ENCODE measurements at regions not wholly inside any gene's neighbourhood (a gene's known extent, or its start where the extent isn't known, plus 50 kb on each side); places are given as distances from the start of the nearest gene placed in this dataset.

DNA sequence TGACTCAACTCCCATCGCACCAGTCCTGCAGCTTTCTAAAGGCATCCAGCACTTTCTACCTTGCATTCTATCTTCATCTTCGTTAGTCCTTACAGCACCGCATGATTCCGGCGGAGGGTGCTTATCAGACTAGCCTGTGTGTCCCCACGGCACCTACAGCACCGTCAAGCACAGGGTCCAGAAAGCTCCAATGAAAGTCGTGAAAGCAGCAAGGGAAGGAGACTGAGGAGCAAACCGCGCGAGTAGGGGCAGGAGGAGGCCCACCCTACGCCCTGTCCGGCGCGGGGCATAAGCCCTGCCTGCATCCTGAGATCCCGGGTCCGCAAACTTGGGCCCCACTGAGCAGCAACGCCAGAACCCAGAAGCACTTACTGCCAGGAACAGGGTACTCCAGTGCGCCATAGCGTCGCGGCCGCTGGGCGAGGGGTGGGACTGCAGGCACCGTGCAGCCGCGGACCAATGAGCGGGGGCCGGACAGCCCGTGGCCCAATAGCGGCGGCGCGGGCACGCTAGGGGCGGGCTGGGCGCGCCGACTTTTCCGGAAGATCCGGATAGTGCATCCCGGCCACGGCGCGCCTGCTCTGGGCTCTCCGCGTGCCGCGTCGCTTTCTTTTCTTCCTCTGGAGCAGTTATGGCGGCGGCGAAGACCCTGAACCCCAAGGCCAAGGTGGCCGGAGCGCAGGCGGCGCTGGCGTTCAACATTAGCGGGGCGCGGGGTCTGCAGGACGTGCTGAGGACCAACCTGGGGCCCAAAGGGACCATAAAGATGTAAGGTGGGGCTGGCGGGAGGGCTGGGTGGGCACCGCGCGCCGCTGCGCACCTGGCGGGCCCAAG is 122.1 kb upstream of the VKORC1L1 start (continued):
- TF ChIP-seq, protein P1, sequence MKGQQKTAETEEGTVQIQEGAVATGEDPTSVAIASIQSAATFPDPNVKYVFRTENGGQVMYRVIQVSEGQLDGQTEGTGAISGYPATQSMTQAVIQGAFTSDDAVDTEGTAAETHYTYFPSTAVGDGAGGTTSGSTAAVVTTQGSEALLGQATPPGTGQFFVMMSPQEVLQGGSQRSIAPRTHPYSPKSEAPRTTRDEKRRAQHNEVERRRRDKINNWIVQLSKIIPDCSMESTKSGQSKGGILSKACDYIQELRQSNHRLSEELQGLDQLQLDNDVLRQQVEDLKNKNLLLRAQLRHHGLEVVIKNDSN (CRISPR knock-in tag; IDR thresholded peaks at IDR 0.05) = peak; percentile 90
- TF ChIP-seq KLF6 (CRISPR knock-in tag; IDR thresholded peaks at IDR 0.05; ENCODE audit: borderline replicate concordance) (no peak), RHOXF2B (CRISPR knock-in tag; conservative IDR thresholded peaks at IDR 0.05) (no peak), COPS2 (conservative IDR thresholded peaks at IDR 0.05) (no peak), ZNF24 (IDR thresholded peaks at IDR 0.05) (0 out of 2 replicates have a peak, but pooled peaks have one; percentile 14), CEBPG (CRISPR knock-in tag; IDR thresholded peaks at IDR 0.05) (0 out of 2 replicates have a peak, but pooled peaks have one; percentile 20), CEBPG (tag; conservative IDR thresholded peaks at IDR 0.05 in 1 of 2, IDR thresholded peaks at IDR 0.05 in 1 of 2) (no peak), PHF20 (IDR thresholded peaks at IDR 0.05; ENCODE audit: partially characterized antibody) (peak; percentile 44), ZEB2 (IDR thresholded peaks at IDR 0.05) (peak; percentile 74; the same call in 1 of the 2 replicates), LCOR (CRISPR knock-in tag; IDR thresholded peaks at IDR 0.05) (0 out of 2 replicates have a peak, but pooled peaks have one; percentile 55), NRF1 (conservative IDR thresholded peaks at IDR 0.05 in 1 of 2, IDR thresholded peaks at IDR 0.05 in 1 of 2) (peak; percentile 87 to 89), RAD21 (CRISPR knock-in tag; conservative IDR thresholded peaks at IDR 0.05 in 1 of 2, IDR thresholded peaks at IDR 0.05 in 1 of 2) (no peak), ZNF197 (CRISPR knock-in tag; IDR thresholded peaks at IDR 0.05; ENCODE audit: low read depth) (no peak), ASH1L (IDR thresholded peaks at IDR 0.05; ENCODE audit: borderline replicate concordance, low read depth, partially characterized antibody) (peak; percentile 88), FOS (IDR thresholded peaks at IDR 0.05; ENCODE audit: extremely low read depth, insufficient read length) (peak; percentile 96)
- TF ChIP-seq, protein P2, sequence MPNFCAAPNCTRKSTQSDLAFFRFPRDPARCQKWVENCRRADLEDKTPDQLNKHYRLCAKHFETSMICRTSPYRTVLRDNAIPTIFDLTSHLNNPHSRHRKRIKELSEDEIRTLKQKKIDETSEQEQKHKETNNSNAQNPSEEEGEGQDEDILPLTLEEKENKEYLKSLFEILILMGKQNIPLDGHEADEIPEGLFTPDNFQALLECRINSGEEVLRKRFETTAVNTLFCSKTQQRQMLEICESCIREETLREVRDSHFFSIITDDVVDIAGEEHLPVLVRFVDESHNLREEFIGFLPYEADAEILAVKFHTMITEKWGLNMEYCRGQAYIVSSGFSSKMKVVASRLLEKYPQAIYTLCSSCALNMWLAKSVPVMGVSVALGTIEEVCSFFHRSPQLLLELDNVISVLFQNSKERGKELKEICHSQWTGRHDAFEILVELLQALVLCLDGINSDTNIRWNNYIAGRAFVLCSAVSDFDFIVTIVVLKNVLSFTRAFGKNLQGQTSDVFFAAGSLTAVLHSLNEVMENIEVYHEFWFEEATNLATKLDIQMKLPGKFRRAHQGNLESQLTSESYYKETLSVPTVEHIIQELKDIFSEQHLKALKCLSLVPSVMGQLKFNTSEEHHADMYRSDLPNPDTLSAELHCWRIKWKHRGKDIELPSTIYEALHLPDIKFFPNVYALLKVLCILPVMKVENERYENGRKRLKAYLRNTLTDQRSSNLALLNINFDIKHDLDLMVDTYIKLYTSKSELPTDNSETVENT (CRISPR knock-in tag; IDR thresholded peaks at IDR 0.05) = 0 out of 2 replicates have a peak, but pooled peaks have one; percentile 12
- TF ChIP-seq, protein P3, sequence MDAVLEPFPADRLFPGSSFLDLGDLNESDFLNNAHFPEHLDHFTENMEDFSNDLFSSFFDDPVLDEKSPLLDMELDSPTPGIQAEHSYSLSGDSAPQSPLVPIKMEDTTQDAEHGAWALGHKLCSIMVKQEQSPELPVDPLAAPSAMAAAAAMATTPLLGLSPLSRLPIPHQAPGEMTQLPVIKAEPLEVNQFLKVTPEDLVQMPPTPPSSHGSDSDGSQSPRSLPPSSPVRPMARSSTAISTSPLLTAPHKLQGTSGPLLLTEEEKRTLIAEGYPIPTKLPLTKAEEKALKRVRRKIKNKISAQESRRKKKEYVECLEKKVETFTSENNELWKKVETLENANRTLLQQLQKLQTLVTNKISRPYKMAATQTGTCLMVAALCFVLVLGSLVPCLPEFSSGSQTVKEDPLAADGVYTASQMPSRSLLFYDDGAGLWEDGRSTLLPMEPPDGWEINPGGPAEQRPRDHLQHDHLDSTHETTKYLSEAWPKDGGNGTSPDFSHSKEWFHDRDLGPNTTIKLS (IDR thresholded peaks at IDR 0.05; ENCODE audit: borderline replicate concordance, low read depth) = peak; percentile 45; the same call in 1 of the 2 replicates
- TF ChIP-seq, protein P4, sequence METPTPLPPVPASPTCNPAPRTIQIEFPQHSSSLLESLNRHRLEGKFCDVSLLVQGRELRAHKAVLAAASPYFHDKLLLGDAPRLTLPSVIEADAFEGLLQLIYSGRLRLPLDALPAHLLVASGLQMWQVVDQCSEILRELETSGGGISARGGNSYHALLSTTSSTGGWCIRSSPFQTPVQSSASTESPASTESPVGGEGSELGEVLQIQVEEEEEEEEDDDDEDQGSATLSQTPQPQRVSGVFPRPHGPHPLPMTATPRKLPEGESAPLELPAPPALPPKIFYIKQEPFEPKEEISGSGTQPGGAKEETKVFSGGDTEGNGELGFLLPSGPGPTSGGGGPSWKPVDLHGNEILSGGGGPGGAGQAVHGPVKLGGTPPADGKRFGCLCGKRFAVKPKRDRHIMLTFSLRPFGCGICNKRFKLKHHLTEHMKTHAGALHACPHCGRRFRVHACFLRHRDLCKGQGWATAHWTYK (CRISPR knock-in tag; IDR thresholded peaks at IDR 0.05) = peak; percentile 81
- TF ChIP-seq, protein P5, sequence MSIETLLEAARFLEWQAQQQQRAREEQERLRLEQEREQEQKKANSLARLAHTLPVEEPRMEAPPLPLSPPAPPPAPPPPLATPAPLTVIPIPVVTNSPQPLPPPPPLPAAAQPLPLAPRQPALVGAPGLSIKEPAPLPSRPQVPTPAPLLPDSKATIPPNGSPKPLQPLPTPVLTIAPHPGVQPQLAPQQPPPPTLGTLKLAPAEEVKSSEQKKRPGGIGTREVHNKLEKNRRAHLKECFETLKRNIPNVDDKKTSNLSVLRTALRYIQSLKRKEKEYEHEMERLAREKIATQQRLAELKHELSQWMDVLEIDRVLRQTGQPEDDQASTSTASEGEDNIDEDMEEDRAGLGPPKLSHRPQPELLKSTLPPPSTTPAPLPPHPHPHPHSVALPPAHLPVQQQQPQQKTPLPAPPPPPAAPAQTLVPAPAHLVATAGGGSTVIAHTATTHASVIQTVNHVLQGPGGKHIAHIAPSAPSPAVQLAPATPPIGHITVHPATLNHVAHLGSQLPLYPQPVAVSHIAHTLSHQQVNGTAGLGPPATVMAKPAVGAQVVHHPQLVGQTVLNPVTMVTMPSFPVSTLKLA (conservative IDR thresholded peaks at IDR 0.05) = peak; percentile 73 to 90

Data from K562 (cell line).